ENCODE measurements at regions not wholly inside any gene's neighbourhood (a gene's known extent, or its start where the extent isn't known, plus 50 kb on each side); places are given as distances from the start of the nearest gene placed in this dataset.

- TF ChIP-seq EZH2 (IDR thresholded peaks at IDR 0.05; ENCODE audit: low read depth, unreplicated experiment) (no peak), EZH2phosphoT487 (IDR thresholded peaks at IDR 0.05; ENCODE audit: unreplicated experiment) (no peak), ETS1 (IDR thresholded peaks at IDR 0.05) (no peak)
- TF ChIP-seq, protein P1, sequence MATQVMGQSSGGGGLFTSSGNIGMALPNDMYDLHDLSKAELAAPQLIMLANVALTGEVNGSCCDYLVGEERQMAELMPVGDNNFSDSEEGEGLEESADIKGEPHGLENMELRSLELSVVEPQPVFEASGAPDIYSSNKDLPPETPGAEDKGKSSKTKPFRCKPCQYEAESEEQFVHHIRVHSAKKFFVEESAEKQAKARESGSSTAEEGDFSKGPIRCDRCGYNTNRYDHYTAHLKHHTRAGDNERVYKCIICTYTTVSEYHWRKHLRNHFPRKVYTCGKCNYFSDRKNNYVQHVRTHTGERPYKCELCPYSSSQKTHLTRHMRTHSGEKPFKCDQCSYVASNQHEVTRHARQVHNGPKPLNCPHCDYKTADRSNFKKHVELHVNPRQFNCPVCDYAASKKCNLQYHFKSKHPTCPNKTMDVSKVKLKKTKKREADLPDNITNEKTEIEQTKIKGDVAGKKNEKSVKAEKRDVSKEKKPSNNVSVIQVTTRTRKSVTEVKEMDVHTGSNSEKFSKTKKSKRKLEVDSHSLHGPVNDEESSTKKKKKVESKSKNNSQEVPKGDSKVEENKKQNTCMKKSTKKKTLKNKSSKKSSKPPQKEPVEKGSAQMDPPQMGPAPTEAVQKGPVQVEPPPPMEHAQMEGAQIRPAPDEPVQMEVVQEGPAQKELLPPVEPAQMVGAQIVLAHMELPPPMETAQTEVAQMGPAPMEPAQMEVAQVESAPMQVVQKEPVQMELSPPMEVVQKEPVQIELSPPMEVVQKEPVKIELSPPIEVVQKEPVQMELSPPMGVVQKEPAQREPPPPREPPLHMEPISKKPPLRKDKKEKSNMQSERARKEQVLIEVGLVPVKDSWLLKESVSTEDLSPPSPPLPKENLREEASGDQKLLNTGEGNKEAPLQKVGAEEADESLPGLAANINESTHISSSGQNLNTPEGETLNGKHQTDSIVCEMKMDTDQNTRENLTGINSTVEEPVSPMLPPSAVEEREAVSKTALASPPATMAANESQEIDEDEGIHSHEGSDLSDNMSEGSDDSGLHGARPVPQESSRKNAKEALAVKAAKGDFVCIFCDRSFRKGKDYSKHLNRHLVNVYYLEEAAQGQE (IDR thresholded peaks at IDR 0.05; ENCODE audit: unreplicated experiment), result no peak
- TF ChIP-seq, protein P2, sequence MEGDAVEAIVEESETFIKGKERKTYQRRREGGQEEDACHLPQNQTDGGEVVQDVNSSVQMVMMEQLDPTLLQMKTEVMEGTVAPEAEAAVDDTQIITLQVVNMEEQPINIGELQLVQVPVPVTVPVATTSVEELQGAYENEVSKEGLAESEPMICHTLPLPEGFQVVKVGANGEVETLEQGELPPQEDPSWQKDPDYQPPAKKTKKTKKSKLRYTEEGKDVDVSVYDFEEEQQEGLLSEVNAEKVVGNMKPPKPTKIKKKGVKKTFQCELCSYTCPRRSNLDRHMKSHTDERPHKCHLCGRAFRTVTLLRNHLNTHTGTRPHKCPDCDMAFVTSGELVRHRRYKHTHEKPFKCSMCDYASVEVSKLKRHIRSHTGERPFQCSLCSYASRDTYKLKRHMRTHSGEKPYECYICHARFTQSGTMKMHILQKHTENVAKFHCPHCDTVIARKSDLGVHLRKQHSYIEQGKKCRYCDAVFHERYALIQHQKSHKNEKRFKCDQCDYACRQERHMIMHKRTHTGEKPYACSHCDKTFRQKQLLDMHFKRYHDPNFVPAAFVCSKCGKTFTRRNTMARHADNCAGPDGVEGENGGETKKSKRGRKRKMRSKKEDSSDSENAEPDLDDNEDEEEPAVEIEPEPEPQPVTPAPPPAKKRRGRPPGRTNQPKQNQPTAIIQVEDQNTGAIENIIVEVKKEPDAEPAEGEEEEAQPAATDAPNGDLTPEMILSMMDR (conservative IDR thresholded peaks at IDR 0.05; ENCODE audit: low read depth in 2 of 2), result no peak
Measured at GRCh38 chr15:60221356-60221755, 176.4 kb downstream of the ANXA2 start.
